Esophagus muscularis mucosa (tissue), 4 donors: ENCODE measurements at regions not wholly inside any gene's neighbourhood (a gene's known extent, or its start where the extent isn't known, plus 50 kb on each side); places are given as distances from the start of the nearest gene placed in this dataset.

Experiments
- DNase-seq: peaks from one replicate; pipeline ENCODE4 v3.0.0-alpha.2; 2017; ENCODE audit errors: extremely low spot score
- H3K27ac ChIP-seq, 4 donors: fragments of 200-600 bp; sonication (generic); replicated peaks in 1 of 4; 1 replicate in 3 of 4; 2 replicates in 1 of 4; pipeline ENCODE4 v1.5.1; 2016 to 2019; ENCODE audit warnings: mild to moderate bottlenecking in 1 of 4
- H3K27me3 ChIP-seq, 4 donors: fragments of 200-600 bp; sonication (generic); one replicate each; pipeline versions ENCODE4 v1.5.1 to v1.6.0; 2016 to 2019
- H3K36me3 ChIP-seq, 4 donors: fragments of 200-600 bp; sonication (generic); one replicate each; pipeline ENCODE4 v1.5.1; 2016 to 2019
- H3K4me1 ChIP-seq, 4 donors: fragments of 200-600 bp; sonication (generic); one replicate each; pipeline ENCODE4 v1.5.1; 2016 to 2019
- H3K4me3 ChIP-seq, 4 donors: fragments of 200-600 bp; sonication (generic); 1 replicate in 2 of 4; 2 replicates in 2 of 4; pipeline ENCODE4 v1.5.1; 2016 to 2019; ENCODE audit warnings: mild to moderate bottlenecking in 4 of 4, moderate library complexity in 1 of 4
- H3K9me3 ChIP-seq, 4 donors: fragments of 200-600 bp; sonication (generic); 1 replicate in 3 of 4; 2 replicates in 1 of 4; pipeline ENCODE4 v1.5.1; 2016 to 2019
- EP300 ChIP-seq: sonication (generic); formaldehyde crosslinking; IDR thresholded peaks from one replicate; pipeline ENCODE4 v1.6.1; 2017; ENCODE audit warnings: antibody characterized with exemption
- POLR2A ChIP-seq: fragments of 450-650 bp; IDR thresholded peaks from one replicate; pipeline ENCODE4 v1.6.1; 2017; ENCODE audit warnings: antibody characterized with exemption, moderate library complexity, mild to moderate bottlenecking, low read depth
- POLR2AphosphoS5 ChIP-seq, 2 donors: sonication (generic); formaldehyde crosslinking; IDR thresholded peaks; one replicate each; pipeline ENCODE4 v1.6.1; 2017; ENCODE audit warnings: antibody characterized with exemption in 2 of 2
- WGBS: methylation state at CpG from one replicate; pipeline ENCODE4 v1.1.5; 2018; 5-methylcytosine and 5-hydroxymethylcytosine counted together
- intact Hi-C: fragments of 100-400 bp; cut with DNase I; formaldehyde crosslinking; loops from one replicate; pipeline ENCODE4 v1.15.1; 2023
- TF ChIP-seq, protein P1 (sequence below), 3 experiments: fragments of 200-600 bp in 2 of 3; fragments of 450-650 bp in 1 of 3; sonication (generic) in 2 of 3; IDR thresholded peaks; one replicate each; pipeline ENCODE4 v1.5.1; 2017 to 2019; ENCODE audit warnings: antibody characterized with exemption in 3 of 3, mild to moderate bottlenecking in 2 of 3, moderate library complexity in 1 of 3

DNA sequence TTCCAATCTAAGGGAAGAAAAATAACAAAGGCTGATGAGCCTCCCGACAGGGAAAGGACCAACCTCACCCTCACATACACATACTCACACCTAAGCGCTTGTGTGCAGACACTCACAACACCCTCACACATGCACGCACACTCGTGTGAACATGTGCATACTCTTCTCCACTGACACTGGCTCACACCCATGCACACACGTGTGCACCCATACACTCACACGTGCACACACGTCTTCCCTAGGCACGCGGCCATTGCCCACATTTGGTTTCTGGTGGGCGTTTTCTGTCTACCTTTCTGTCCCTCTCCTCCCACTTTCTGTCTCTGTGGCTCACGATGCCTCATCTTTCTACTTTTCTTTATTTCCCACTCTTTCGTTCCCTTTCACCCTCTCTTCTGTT is 169.7 kb upstream of the MVB12B start:
- intact Hi-C loops: no loop called here
- Histone ChIP-seq H3K36me3 (no peaks in the 10 kb centered on the region), H3K4me3 (no peak overlapping the region), H3K4me1 (peaks cover 0 to 4% (median 2%) of the 10 kb centered on the region in 4 donors), H3K9me3 (no peaks in the 10 kb centered on the region), H3K27ac (no peak overlapping the region), H3K27me3 (peaks cover 0 to 16% (median 0%) of the 10 kb centered on the region in 4 donors)
- TF ChIP-seq EP300 (no peak), POLR2A (no peak), POLR2AphosphoS5 (IDR thresholded peaks at IDR 0.05) (no peak)
- TF ChIP-seq, protein P1, sequence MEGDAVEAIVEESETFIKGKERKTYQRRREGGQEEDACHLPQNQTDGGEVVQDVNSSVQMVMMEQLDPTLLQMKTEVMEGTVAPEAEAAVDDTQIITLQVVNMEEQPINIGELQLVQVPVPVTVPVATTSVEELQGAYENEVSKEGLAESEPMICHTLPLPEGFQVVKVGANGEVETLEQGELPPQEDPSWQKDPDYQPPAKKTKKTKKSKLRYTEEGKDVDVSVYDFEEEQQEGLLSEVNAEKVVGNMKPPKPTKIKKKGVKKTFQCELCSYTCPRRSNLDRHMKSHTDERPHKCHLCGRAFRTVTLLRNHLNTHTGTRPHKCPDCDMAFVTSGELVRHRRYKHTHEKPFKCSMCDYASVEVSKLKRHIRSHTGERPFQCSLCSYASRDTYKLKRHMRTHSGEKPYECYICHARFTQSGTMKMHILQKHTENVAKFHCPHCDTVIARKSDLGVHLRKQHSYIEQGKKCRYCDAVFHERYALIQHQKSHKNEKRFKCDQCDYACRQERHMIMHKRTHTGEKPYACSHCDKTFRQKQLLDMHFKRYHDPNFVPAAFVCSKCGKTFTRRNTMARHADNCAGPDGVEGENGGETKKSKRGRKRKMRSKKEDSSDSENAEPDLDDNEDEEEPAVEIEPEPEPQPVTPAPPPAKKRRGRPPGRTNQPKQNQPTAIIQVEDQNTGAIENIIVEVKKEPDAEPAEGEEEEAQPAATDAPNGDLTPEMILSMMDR (IDR thresholded peaks at IDR 0.05): no peak
- peak; percentile 81 for DNase-seq
- 91% methylated on average over 12 of the region's 12 CpGs for WGBS

DNA sequence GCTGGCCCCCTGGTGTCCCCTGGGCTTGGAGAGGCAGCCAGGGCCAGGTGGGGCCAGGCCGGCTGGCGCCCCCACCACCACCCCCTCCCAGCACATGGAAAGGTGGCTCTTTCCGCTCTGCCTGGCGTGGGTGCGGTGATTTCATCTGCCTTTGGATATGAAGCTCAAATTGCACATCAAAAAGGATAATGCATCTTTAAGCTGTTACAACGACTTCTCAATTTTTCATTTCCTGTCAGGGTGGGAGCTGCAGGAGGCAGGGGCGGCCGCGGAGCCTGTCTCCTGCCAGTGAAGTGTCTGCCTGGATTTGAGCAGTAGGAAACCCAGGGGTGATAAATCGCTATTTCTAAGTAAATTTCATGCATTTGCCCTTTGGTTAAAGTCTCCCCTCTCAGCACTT is 169.2 kb upstream of the MVB12B start:
- H3K9me3 ChIP-seq: no peaks in the 10 kb centered on the region
- H3K27ac ChIP-seq: no peak overlapping the region
- no peaks in the 10 kb centered on the region for H3K36me3 ChIP-seq
- 34% methylated on average over 10 of the region's 10 CpGs for WGBS
- H3K27me3 ChIP-seq: peaks cover 0 to 16% (median 0%) of the 10 kb centered on the region in 4 donors
- no peaks in the 10 kb centered on the region for H3K4me1 ChIP-seq
- no peak overlapping the region for H3K4me3 ChIP-seq
- DNase-seq: no peak
- TF ChIP-seq POLR2A: no peak
- no peak for TF ChIP-seq POLR2AphosphoS5 (IDR thresholded peaks at IDR 0.05)
- TF ChIP-seq, protein P1 (IDR thresholded peaks at IDR 0.05): no peak
- no peak for TF ChIP-seq EP300
- intact Hi-C loops: no loop called here

DNA sequence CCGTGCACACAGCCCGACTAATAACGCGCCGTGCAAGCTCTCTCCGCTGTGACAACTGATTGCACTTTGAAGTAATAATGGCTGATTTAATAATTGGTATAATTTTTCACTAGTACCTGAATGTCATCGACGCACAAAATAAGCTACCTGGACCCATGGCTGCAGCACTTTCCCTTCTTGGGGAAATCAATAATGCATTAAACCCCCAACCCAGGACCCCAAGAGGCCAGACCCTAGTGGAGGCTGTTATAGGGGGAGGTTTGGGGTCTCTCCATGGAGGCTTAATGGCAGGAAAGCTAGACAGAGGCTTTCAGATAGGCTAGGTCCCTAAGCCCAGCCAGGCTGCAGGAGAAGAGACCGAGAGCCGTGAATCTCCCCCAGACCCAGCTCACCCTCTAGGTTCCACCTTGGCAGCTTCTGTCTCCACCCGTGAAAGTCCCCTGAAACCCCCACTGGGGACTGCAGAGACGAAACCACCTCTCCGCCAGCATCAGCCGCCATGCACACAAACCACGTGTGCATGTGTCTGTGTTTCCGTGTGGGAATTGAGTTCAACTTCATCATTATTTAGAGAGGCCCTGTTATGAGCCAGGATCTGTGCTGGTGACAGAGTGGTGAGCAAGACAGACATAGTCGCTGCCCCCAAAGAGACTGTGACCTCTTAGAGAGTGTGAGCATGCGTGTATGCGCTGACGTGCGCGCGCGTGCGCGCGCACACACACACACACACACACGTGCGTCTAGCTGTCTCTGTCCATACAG is 168.6 kb upstream of the MVB12B start:
- 85% methylated on average over 29 of the region's 29 CpGs for whole genome bisulfite sequencing
- Histone ChIP-seq H3K9me3 (no peaks in the 10 kb centered on the region), H3K4me1 (no peaks in the 10 kb centered on the region), H3K4me3 (no peak overlapping the region), H3K27me3 (peaks cover 0 to 16% (median 0%) of the 10 kb centered on the region in 4 donors), H3K36me3 (no peaks in the 10 kb centered on the region), H3K27ac (no peak overlapping the region)
- intact Hi-C loops: no loop called here
- DNase-seq: peak; percentile 81
- TF ChIP-seq POLR2A (no peak), POLR2AphosphoS5 (IDR thresholded peaks at IDR 0.05) (no peak), EP300 (no peak)
- TF ChIP-seq, protein P1 (IDR thresholded peaks at IDR 0.05): no peak

DNA sequence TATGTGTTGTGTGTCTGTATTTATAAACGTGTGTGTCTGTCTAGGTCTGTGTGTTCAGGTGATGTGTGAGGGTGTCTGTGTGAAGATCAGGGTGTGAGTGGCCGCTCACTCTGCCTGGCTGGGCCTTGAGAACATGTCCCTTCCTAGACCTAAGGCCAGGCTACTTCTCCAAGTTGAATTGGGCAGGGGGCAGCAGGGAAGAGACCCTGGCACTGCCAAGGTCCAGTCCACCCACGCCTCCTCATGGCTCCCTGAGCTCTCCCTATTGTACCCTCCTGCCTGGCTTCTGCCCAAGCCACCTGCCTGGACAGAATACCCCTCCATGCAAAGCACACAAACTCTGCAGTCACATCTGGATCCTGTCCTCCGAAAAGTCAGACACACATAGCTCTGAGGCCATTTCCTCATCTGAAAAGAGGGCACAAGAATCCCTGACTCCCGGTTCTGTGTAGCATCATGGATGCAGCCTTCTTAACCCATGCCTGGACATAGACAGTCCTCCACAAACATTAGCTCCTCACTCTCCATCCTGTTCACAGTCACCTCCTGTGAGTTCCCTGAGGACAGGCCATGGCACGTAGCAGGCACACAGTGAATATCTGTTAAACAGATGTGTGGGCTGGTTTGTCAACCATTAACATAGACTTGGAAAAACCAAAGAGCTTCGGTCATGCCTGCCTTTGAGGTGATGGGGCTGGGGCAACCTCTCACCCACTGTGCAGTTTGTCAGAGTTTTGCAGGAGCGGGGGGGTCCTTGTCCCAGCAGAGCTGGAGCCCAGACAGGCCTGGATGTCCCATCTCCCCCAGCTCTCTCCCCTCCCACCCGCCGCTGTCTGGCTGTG is 167.8 kb upstream of the MVB12B start:
- Histone ChIP-seq H3K27ac (no peak overlapping the region), H3K9me3 (no peaks in the 10 kb centered on the region), H3K4me1 (no peaks in the 10 kb centered on the region), H3K36me3 (no peaks in the 10 kb centered on the region), H3K27me3 (peaks cover 0 to 16% (median 0%) of the 10 kb centered on the region in 4 donors), H3K4me3 (no peak overlapping the region)
- DNase-seq: peak; percentile 79
- intact Hi-C loops: no loop called here
- WGBS: 74% methylated on average over 10 of the region's 10 CpGs
- TF ChIP-seq, protein P1 (IDR thresholded peaks at IDR 0.05): no peak
- TF ChIP-seq EP300 (no peak), POLR2AphosphoS5 (IDR thresholded peaks at IDR 0.05) (no peak), POLR2A (no peak)
